ENCODE measurements at regions not wholly inside any gene's neighbourhood (a gene's known extent, or its start where the extent isn't known, plus 50 kb on each side); places are given as distances from the start of the nearest gene placed in this dataset.

DNA sequence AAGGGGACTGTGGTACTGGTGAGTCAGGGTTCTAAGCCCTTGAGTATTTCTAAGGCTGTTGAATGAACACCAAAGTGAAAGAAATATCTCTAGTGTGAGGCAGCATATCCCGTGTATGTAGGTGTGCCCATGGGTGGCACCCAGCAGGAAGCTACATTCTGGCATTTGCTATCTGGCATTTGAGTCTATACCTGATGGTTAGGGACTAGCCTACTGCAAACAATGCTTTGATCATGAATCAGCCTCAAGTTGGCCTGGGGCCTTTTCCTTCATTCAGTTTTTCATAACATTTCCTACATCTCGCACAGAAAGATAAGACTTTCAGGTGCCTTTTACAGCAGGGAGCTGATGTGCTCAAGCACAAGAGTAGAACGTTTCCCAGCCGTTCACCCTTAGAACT, 85.7 kb upstream of the E2F7 start:
- TF ChIP-seq, protein P1, sequence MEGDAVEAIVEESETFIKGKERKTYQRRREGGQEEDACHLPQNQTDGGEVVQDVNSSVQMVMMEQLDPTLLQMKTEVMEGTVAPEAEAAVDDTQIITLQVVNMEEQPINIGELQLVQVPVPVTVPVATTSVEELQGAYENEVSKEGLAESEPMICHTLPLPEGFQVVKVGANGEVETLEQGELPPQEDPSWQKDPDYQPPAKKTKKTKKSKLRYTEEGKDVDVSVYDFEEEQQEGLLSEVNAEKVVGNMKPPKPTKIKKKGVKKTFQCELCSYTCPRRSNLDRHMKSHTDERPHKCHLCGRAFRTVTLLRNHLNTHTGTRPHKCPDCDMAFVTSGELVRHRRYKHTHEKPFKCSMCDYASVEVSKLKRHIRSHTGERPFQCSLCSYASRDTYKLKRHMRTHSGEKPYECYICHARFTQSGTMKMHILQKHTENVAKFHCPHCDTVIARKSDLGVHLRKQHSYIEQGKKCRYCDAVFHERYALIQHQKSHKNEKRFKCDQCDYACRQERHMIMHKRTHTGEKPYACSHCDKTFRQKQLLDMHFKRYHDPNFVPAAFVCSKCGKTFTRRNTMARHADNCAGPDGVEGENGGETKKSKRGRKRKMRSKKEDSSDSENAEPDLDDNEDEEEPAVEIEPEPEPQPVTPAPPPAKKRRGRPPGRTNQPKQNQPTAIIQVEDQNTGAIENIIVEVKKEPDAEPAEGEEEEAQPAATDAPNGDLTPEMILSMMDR (IDR thresholded peaks at IDR 0.05): no peak

GRCh38 chr12:77133566-77133965, 68.2 kb upstream of the E2F7 start:
- TF ChIP-seq, protein P1 (IDR thresholded peaks at IDR 0.05): no peak

DNA sequence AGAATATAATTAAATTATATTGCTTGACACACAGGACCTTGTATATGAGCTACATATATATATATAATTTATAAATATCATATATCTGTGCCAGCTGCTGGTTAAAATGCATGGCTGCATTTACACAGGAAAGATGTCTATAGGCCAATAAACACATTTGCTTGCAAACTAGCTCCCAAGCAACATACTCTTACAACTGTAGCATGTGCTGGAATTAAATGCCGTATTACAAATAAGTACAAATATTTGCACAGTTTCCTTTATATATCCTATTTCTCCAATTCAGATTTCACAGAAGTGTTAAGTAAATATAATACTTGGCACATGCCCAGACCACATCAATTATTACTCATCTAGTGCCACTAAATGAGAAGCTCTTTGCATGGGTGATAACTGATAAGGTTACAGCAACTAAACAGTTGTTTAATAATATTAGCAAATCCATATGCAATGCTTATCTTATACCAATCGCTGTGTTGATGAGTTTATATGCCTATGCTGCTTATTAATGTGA, 66.7 kb upstream of the E2F7 start:
- TF ChIP-seq, protein P1 (IDR thresholded peaks at IDR 0.05): no peak

GRCh38 chr12:77130193-77130592, 64.8 kb upstream of the E2F7 start:
- TF ChIP-seq, protein P1 (IDR thresholded peaks at IDR 0.05): no peak

DNA sequence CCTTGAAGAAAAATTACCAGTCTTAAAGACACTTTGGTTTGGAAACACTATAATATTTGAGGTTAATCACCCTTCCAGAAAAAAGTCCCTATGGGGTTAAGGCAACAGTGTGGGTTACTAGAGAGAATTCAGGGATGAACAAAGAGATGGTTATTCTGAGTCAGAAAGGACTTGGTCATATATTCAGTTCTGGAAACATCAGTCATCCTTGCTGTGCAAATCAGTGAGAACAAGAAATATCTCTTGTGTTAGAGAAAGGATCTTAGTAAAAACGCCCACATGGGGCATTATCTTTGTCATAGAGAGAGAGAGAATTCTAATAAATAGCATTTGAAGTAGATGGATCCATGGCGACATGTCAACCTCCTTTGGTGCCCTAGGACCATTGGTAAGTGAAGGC, 59.4 kb upstream of the E2F7 start:
- TF ChIP-seq, protein P1 (IDR thresholded peaks at IDR 0.05): no peak

- TF ChIP-seq, protein P1 (IDR thresholded peaks at IDR 0.05): no peak
These were observed 57.3 kb upstream of the E2F7 start for GRCh38 chr12:77122661-77123060.

DNA sequence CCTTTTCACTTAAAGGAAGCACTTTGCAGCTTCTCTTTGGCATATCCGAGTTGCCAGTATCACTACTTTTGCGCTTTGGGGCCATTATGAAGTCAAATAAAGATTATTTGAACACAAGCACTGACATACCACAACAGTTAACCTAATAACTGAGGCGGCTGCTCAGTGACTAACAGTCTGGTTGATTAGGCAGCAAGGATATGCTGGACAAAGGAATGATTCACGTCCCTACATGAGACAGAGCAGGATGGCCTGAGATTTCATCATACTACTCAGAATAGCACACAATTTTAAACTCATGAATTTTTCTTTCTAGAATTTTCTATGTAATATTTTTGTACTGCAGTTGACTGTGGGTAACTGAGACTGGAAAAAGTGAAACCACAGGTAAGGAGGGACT, 56.9 kb upstream of the E2F7 start:
- TF ChIP-seq, protein P1 (IDR thresholded peaks at IDR 0.05): no peak

Data from LNCAP (cell line).